ENCODE measurements at regions not wholly inside any gene's neighbourhood (a gene's known extent, or its start where the extent isn't known, plus 50 kb on each side); places are given as distances from the start of the nearest gene placed in this dataset.

GRCh38 chr13:53520132-53520531 lies 491.5 kb downstream of the OLFM4 start:
- Histone ChIP-seq H3K4me1 (no peaks in the 10 kb centered on the region), H3K4me3 (no peak overlapping the region), H3K27me3 (no peaks in the 10 kb centered on the region), H3K36me3 (no peaks in the 10 kb centered on the region), H3K27ac (no peak overlapping the region), H3K9me3 (no peaks in the 10 kb centered on the region)
- DNase-seq (no peak), ATAC-seq (no peak)
- no peak for TF ChIP-seq POLR2A (IDR thresholded peaks at IDR 0.05)
- no peak for TF ChIP-seq CTCF (IDR thresholded peaks at IDR 0.05)
- intact Hi-C loops (cut with DNase I): loop anchor here in 1 of 10 donors (5.0 kb wide), 1 partner anchor 48 kb away; no protein-coding TSS in a partner anchor

GRCh38 chr13:53522034-53522433 lies 493.4 kb downstream of the OLFM4 start:
- DNase-seq (no peak), ATAC-seq (no peak)
- Histone ChIP-seq H3K36me3 (no peaks in the 10 kb centered on the region), H3K4me3 (no peak overlapping the region), H3K27me3 (peaks cover 0 to 3% (median 0%) of the 10 kb centered on the region in 9 donors), H3K4me1 (no peaks in the 10 kb centered on the region), H3K9me3 (no peaks in the 10 kb centered on the region), H3K27ac (no peak overlapping the region)
- intact Hi-C loops (cut with DNase I): loop anchor here in 1 of 10 donors (5.0 kb wide), 1 partner anchor 50 kb away; no protein-coding TSS in a partner anchor
- TF ChIP-seq POLR2A (IDR thresholded peaks at IDR 0.05) (no peak), CTCF (IDR thresholded peaks at IDR 0.05) (no peak)

GRCh38 chr13:53537586-53537985 lies 509.0 kb downstream of the OLFM4 start:
- DNase-seq: no peak
- H3K4me3 ChIP-seq: no peak overlapping the region
- ATAC-seq: no peak
- WGBS, 4 donors: 71 to 85% (median 79%) methylated on average over 1 of the region's 1 CpG
- TF ChIP-seq CTCF (IDR thresholded peaks at IDR 0.05): no peak
- TF ChIP-seq POLR2A (IDR thresholded peaks at IDR 0.05): no peak
- no peaks in the 10 kb centered on the region for H3K27me3 ChIP-seq
- H3K36me3 ChIP-seq: no peaks in the 10 kb centered on the region
- H3K4me1 ChIP-seq: no peaks in the 10 kb centered on the region
- intact Hi-C loops (cut with DNase I): no loop called here
- H3K27ac ChIP-seq: no peak overlapping the region
- H3K9me3 ChIP-seq: peaks cover 0 to 17% (median 0%) of the 10 kb centered on the region in 12 donors

GRCh38 chr13:53545340-53545941 lies 516.8 kb downstream of the OLFM4 start:
- TF ChIP-seq POLR2A (IDR thresholded peaks at IDR 0.05) (no peak), CTCF (IDR thresholded peaks at IDR 0.05) (no peak)
- WGBS, 4 donors: 43 to 86% (median 77%) methylated on average over 1 of the region's 1 CpG; no CpG with 5 or more reads in 1 of the 4 donors
- Histone ChIP-seq H3K27ac (no peak overlapping the region), H3K9me3 (peaks cover 0 to 5% (median 0%) of the 10 kb centered on the region in 12 donors), H3K4me1 (no peaks in the 10 kb centered on the region), H3K27me3 (no peaks in the 10 kb centered on the region), H3K4me3 (no peak overlapping the region), H3K36me3 (no peaks in the 10 kb centered on the region)
- DNase-seq: no peak
- intact Hi-C loops (cut with DNase I): no loop called here
- ATAC-seq: peak in 1 of 4 donors; percentile 18
